HEK293 (cell line): ENCODE measurements at regions not wholly inside any gene's neighbourhood (a gene's known extent, or its start where the extent isn't known, plus 50 kb on each side); places are given as distances from the start of the nearest gene placed in this dataset.
A peak's percentile ranks its signal among the peaks of the same experiment; 100 is the strongest.

Source experiments
- CTCF ChIA-PET: fragments of 350-600 bp; formaldehyde crosslinking; extraction: SDS; loops from one replicate; lab custom pipeline; 2021; ENCODE audit warnings: antibody characterized with exemption; lab: Yijun Ruan, JAX
- POLR2A ChIA-PET: fragments of 300-600 bp; formaldehyde crosslinking; extraction: SDS; loops from one replicate; lab custom pipeline; 2020; ENCODE audit warnings: antibody characterized with exemption, inconsistent platforms; lab: Yijun Ruan, JAX
- H3K27ac ChIP-seq: fragments of 200-500 bp; sonication (Bioruptor generic); 2 replicates; pipeline ENCODE4 v1.5.1; 2014; ENCODE audit warnings: low read depth, low read length, control low read depth, inconsistent platforms; ENCODE audit errors: extremely low read depth
- H3K36me3 ChIP-seq, 2 experiments: fragments of 200-500 bp in 1 of 2; sonication (Bioruptor generic) in 1 of 2; 1 replicate in 1 of 2; 2 replicates in 1 of 2; pipeline ENCODE4 v1.5.1; 2014 to 2017; ENCODE audit warnings: inconsistent platforms in 2 of 2, low read length in 2 of 2; ENCODE audit not compliant: control insufficient read depth in 2 of 2, insufficient read depth in 1 of 2
- H3K4me1 ChIP-seq: fragments of 200-500 bp; sonication (Bioruptor generic); 2 replicates; pipeline ENCODE4 v1.5.1; 2014; ENCODE audit warnings: mild to moderate bottlenecking, low read length, inconsistent platforms; ENCODE audit not compliant: control insufficient read depth, insufficient read depth
- H3K4me3 ChIP-seq: 2 replicates; pipeline ENCODE4 v1.5.1; 2011; ENCODE audit warnings: low read depth, mild to moderate bottlenecking, control low read depth, low read length, moderate library complexity
- H3K9me3 ChIP-seq: fragments of 200-500 bp; sonication (Bioruptor generic); 2 replicates; pipeline ENCODE4 v1.5.1; 2014; ENCODE audit warnings: low read depth, low read length, inconsistent platforms; ENCODE audit not compliant: control insufficient read depth, insufficient read depth
- KLF1 ChIP-seq: fragments of 450-650 bp; formaldehyde crosslinking; IDR thresholded peaks from 2 replicates; pipeline ENCODE4 v1.5.1; 2016; ENCODE audit warnings: missing biosample characterization, missing genetic modification characterization
- KLF7 ChIP-seq: fragments of 450-650 bp; formaldehyde crosslinking; IDR thresholded peaks from 2 replicates; pipeline ENCODE4 v1.5.1; 2016; ENCODE audit warnings: missing biosample characterization, missing genetic modification characterization, borderline replicate concordance
- REPIN1 ChIP-seq: fragments of 450-650 bp; formaldehyde crosslinking; IDR thresholded peaks from 2 replicates; pipeline ENCODE4 v1.5.1; 2017; ENCODE audit warnings: missing biosample characterization, missing genetic modification characterization, low read depth
- YY2 ChIP-seq: fragments of 450-650 bp; formaldehyde crosslinking; IDR thresholded peaks from 2 replicates; pipeline ENCODE4 v1.5.1; 2016; ENCODE audit warnings: missing biosample characterization, missing genetic modification characterization
- ZBTB17 ChIP-seq: fragments of 450-650 bp; formaldehyde crosslinking; IDR thresholded peaks from 2 replicates; pipeline ENCODE4 v1.5.1; 2016; ENCODE audit warnings: missing biosample characterization, missing genetic modification characterization
- ZBTB21 ChIP-seq: fragments of 450-650 bp; formaldehyde crosslinking; IDR thresholded peaks from 2 replicates; pipeline ENCODE4 v1.5.1; 2017; ENCODE audit warnings: missing biosample characterization, missing genetic modification characterization
- ZFHX2 ChIP-seq: fragments of 450-650 bp; formaldehyde crosslinking; conservative IDR thresholded peaks from 2 replicates; pipeline ENCODE4 v1.5.1; 2016; ENCODE audit warnings: missing biosample characterization, missing genetic modification characterization
- ZIC2 ChIP-seq: fragments of 450-650 bp; formaldehyde crosslinking; IDR thresholded peaks from 2 replicates; pipeline ENCODE4 v1.5.1; 2016; ENCODE audit warnings: missing biosample characterization, missing genetic modification characterization
- ZNF16 ChIP-seq: fragments of 450-650 bp; formaldehyde crosslinking; IDR thresholded peaks from 2 replicates; pipeline ENCODE4 v1.5.1; 2016; ENCODE audit warnings: low read depth, missing biosample characterization, missing genetic modification characterization
- ZNF335 ChIP-seq: fragments of 450-650 bp; formaldehyde crosslinking; conservative IDR thresholded peaks from 2 replicates; pipeline ENCODE4 v1.5.1; 2016; ENCODE audit warnings: missing biosample characterization, missing genetic modification characterization
- ZNF596 ChIP-seq: fragments of 450-650 bp; IDR thresholded peaks from 2 replicates; pipeline ENCODE4 v1.5.0; 2018; ENCODE audit warnings: missing biosample characterization, mild to moderate bottlenecking, missing genetic modification characterization, moderate library complexity
- ZNF624 ChIP-seq: fragments of 450-650 bp; formaldehyde crosslinking; IDR thresholded peaks from 2 replicates; pipeline ENCODE4 v1.5.1; 2017; ENCODE audit warnings: missing biosample characterization, missing genetic modification characterization
- ZSCAN16 ChIP-seq: fragments of 450-650 bp; formaldehyde crosslinking; IDR thresholded peaks from 2 replicates; pipeline ENCODE4 v1.5.1; 2016; ENCODE audit warnings: missing biosample characterization, missing genetic modification characterization
- ZSCAN30 ChIP-seq: fragments of 450-650 bp; IDR thresholded peaks from 2 replicates; pipeline ENCODE4 v1.5.1; 2018; ENCODE audit warnings: missing biosample characterization, mild to moderate bottlenecking, missing genetic modification characterization, moderate library complexity
- TF ChIP-seq, protein P1 (sequence below): fragments of 450-650 bp; formaldehyde crosslinking; IDR thresholded peaks from 2 replicates; pipeline ENCODE4 v1.5.1; 2017; ENCODE audit warnings: missing biosample characterization, missing genetic modification characterization
- TF ChIP-seq, protein P2 (sequence below): fragments of 450-650 bp; formaldehyde crosslinking; IDR thresholded peaks from 2 replicates; pipeline ENCODE4 v1.5.1; 2016; ENCODE audit warnings: missing biosample characterization, missing genetic modification characterization
- TF ChIP-seq, protein P3 (sequence below): fragments of 450-650 bp; formaldehyde crosslinking; IDR thresholded peaks from 2 replicates; pipeline ENCODE4 v1.5.1; 2016; ENCODE audit warnings: missing biosample characterization, missing genetic modification characterization
- TF ChIP-seq, protein P4 (sequence below): fragments of 450-650 bp; formaldehyde crosslinking; conservative IDR thresholded peaks from 2 replicates; pipeline ENCODE4 v1.5.1; 2016; ENCODE audit warnings: low read depth, missing biosample characterization, missing genetic modification characterization
- TF ChIP-seq, protein P5 (sequence below): fragments of 450-650 bp; IDR thresholded peaks from 2 replicates; pipeline ENCODE4 v1.5.1; 2018; ENCODE audit warnings: missing biosample characterization, mild to moderate bottlenecking, missing genetic modification characterization

DNA sequence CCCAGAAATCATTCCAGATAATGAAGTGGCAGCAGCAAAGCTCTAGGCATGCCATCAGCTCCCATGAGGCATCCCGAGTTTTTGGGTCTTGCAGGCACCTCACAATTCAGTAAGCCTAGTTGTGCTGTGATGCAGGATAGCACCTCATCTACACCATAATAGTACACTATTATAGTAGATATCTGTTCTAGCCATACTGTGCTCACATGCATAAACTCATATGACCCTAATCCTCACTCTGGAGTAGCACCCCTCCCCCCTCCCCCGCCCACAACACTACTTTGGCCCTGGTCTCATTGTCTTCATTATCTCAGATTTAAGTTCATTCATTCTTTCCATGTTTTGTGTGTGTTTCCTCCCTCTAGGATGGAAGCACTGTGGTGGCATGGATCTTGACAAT lies 102.5 kb upstream of the PITX1 start:
- H3K36me3 ChIP-seq: no peaks in the 10 kb centered on the region
- CTCF ChIA-PET: no interaction called here
- no peaks in the 10 kb centered on the region for H3K9me3 ChIP-seq
- H3K27ac ChIP-seq: no peak overlapping the region
- POLR2A ChIA-PET: no interaction called here
- H3K4me3 ChIP-seq: no peak overlapping the region
- peaks cover 5% of the 10 kb centered on the region for H3K4me1 ChIP-seq
- no peak for TF ChIP-seq ZSCAN16 (tag by site-specific recombination)
- peak; percentile 17; the same call in 1 of the 2 replicates for TF ChIP-seq ZFHX2 (tag by site-specific recombination)
- TF ChIP-seq, all 188 proteins: peak for 1

DNA sequence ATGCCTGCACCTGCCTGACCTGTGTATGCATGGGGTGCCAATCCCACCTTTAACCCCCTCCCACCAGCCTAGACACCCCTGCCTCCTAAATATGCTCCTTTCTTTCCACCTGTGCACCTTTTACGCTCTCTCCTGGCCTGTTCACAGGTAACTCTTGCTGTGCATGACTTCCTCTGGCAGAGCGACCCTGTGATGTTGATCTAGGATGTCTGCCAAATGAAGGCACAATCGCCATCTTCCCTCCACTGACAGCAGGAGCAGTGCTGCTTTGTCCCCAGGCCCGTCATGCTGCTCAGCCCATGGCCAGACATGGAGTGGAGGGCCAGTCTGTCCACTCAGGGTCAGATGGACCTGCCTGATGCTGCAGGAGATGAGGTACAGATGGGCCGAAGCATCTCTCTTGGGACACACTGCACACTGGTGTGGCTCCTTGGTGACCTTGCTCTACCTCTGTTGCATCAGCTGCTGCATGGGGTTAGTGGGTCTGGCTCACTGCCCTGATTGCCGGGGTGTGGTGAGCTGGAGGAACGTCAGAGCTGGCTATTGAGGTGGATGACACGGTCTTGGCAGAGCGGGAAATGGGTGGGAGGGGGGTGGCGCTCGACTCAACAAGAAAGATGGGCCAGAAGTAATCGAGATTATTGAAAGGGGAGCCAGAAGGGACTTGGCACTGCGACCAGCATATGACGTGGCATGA lies 101.7 kb upstream of the PITX1 start:
- Histone ChIP-seq H3K4me3 (no peak overlapping the region), H3K36me3 (no peaks in the 10 kb centered on the region), H3K9me3 (no peaks in the 10 kb centered on the region), H3K4me1 (peaks cover 5% of the 10 kb centered on the region), H3K27ac (no peak overlapping the region)
- POLR2A ChIA-PET: interaction anchor here (0.6 kb wide), 1 partner anchor 83 kb away, joined by 3 read pairs; no protein-coding TSS in a partner anchor
- TF ChIP-seq ZNF16 (tag by site-specific recombination) (no peak), ZNF624 (tag by site-specific recombination) (0 out of 2 replicates have a peak, but pooled peaks have one; percentile 12), ZFHX2 (tag by site-specific recombination) (peak; percentile 51; the same call in 1 of the 2 replicates), YY2 (tag by site-specific recombination) (0 out of 2 replicates have a peak, but pooled peaks have one; percentile 10), ZNF596 (no peak), REPIN1 (no peak), ZIC2 (tag by site-specific recombination) (peak; percentile 49), KLF1 (tag by site-specific recombination) (peak; percentile 89), ZSCAN30 (no peak), ZNF335 (tag by site-specific recombination) (no peak), ZBTB17 (tag by site-specific recombination) (0 out of 2 replicates have a peak, but pooled peaks have one; percentile 32), ZBTB21 (tag by site-specific recombination) (peak; percentile 82), KLF7 (tag by site-specific recombination) (0 out of 2 replicates have a peak, but pooled peaks have one; percentile 32)
- TF ChIP-seq, protein P1, sequence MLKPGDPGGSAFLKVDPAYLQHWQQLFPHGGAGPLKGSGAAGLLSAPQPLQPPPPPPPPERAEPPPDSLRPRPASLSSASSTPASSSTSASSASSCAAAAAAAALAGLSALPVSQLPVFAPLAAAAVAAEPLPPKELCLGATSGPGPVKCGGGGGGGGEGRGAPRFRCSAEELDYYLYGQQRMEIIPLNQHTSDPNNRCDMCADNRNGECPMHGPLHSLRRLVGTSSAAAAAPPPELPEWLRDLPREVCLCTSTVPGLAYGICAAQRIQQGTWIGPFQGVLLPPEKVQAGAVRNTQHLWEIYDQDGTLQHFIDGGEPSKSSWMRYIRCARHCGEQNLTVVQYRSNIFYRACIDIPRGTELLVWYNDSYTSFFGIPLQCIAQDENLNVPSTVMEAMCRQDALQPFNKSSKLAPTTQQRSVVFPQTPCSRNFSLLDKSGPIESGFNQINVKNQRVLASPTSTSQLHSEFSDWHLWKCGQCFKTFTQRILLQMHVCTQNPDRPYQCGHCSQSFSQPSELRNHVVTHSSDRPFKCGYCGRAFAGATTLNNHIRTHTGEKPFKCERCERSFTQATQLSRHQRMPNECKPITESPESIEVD (tag by site-specific recombination): no peak
- TF ChIP-seq, protein P2, sequence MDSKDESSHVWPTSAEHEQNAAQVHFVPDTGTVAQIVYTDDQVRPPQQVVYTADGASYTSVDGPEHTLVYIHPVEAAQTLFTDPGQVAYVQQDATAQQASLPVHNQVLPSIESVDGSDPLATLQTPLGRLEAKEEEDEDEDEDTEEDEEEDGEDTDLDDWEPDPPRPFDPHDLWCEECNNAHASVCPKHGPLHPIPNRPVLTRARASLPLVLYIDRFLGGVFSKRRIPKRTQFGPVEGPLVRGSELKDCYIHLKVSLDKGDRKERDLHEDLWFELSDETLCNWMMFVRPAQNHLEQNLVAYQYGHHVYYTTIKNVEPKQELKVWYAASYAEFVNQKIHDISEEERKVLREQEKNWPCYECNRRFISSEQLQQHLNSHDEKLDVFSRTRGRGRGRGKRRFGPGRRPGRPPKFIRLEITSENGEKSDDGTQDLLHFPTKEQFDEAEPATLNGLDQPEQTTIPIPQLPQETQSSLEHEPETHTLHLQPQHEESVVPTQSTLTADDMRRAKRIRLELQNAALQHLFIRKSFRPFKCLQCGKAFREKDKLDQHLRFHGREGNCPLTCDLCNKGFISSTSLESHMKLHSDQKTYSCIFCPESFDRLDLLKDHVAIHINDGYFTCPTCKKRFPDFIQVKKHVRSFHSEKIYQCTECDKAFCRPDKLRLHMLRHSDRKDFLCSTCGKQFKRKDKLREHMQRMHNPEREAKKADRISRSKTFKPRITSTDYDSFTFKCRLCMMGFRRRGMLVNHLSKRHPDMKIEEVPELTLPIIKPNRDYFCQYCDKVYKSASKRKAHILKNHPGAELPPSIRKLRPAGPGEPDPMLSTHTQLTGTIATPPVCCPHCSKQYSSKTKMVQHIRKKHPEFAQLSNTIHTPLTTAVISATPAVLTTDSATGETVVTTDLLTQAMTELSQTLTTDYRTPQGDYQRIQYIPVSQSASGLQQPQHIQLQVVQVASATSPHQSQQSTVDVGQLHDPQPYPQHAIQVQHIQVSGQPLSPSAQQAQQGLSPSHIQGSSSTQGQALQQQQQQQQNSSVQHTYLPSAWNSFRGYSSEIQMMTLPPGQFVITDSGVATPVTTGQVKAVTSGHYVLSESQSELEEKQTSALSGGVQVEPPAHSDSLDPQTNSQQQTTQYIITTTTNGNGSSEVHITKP (tag by site-specific recombination): peak; percentile 61; the same call in 1 of the 2 replicates
- TF ChIP-seq, protein P3, sequence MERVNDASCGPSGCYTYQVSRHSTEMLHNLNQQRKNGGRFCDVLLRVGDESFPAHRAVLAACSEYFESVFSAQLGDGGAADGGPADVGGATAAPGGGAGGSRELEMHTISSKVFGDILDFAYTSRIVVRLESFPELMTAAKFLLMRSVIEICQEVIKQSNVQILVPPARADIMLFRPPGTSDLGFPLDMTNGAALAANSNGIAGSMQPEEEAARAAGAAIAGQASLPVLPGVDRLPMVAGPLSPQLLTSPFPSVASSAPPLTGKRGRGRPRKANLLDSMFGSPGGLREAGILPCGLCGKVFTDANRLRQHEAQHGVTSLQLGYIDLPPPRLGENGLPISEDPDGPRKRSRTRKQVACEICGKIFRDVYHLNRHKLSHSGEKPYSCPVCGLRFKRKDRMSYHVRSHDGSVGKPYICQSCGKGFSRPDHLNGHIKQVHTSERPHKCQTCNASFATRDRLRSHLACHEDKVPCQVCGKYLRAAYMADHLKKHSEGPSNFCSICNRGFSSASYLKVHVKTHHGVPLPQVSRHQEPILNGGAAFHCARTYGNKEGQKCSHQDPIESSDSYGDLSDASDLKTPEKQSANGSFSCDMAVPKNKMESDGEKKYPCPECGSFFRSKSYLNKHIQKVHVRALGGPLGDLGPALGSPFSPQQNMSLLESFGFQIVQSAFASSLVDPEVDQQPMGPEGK: peak; percentile 65
- TF ChIP-seq, protein P4, sequence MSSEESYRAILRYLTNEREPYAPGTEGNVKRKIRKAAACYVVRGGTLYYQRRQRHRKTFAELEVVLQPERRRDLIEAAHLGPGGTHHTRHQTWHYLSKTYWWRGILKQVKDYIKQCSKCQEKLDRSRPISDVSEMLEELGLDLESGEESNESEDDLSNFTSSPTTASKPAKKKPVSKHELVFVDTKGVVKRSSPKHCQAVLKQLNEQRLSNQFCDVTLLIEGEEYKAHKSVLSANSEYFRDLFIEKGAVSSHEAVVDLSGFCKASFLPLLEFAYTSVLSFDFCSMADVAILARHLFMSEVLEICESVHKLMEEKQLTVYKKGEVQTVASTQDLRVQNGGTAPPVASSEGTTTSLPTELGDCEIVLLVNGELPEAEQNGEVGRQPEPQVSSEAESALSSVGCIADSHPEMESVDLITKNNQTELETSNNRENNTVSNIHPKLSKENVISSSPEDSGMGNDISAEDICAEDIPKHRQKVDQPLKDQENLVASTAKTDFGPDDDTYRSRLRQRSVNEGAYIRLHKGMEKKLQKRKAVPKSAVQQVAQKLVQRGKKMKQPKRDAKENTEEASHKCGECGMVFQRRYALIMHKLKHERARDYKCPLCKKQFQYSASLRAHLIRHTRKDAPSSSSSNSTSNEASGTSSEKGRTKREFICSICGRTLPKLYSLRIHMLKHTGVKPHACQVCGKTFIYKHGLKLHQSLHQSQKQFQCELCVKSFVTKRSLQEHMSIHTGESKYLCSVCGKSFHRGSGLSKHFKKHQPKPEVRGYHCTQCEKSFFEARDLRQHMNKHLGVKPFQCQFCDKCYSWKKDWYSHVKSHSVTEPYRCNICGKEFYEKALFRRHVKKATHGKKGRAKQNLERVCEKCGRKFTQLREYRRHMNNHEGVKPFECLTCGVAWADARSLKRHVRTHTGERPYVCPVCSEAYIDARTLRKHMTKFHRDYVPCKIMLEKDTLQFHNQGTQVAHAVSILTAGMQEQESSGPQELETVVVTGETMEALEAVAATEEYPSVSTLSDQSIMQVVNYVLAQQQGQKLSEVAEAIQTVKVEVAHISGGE (tag by site-specific recombination): no peak
- TF ChIP-seq, protein P5, sequence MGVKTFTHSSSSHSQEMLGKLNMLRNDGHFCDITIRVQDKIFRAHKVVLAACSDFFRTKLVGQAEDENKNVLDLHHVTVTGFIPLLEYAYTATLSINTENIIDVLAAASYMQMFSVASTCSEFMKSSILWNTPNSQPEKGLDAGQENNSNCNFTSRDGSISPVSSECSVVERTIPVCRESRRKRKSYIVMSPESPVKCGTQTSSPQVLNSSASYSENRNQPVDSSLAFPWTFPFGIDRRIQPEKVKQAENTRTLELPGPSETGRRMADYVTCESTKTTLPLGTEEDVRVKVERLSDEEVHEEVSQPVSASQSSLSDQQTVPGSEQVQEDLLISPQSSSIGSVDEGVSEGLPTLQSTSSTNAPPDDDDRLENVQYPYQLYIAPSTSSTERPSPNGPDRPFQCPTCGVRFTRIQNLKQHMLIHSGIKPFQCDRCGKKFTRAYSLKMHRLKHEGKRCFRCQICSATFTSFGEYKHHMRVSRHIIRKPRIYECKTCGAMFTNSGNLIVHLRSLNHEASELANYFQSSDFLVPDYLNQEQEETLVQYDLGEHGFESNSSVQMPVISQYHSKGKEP (tag by site-specific recombination): peak; percentile 36; the same call in 1 of the 2 replicates
- CTCF ChIA-PET: no interaction called here
